ENCODE measurements at regions not wholly inside any gene's neighbourhood (a gene's known extent, or its start where the extent isn't known, plus 50 kb on each side); places are given as distances from the start of the nearest gene placed in this dataset.

GRCh38 chr10:20948686-20949327 lies 51.7 kb upstream of the NEBL start:
- H2BK12ac ChIP-seq (ENCODE audit: low read depth, low read length): no peak overlapping the region
- no peak overlapping the region for H3K18ac ChIP-seq (ENCODE audit: extremely low read depth, low read length)
- H4K8ac ChIP-seq (ENCODE audit: extremely low read depth, insufficient read depth, low read length): no peak overlapping the region
- H3K9ac ChIP-seq (replicated peaks in 1 of 4; ENCODE audit: extremely low read depth in 1 of 4, low read depth in 3 of 4, low read length in 3 of 4): no peak overlapping the region
- H3K4me3 ChIP-seq (ENCODE audit: extremely low read depth in 1 of 4, insufficient read depth in 2 of 4, low read depth in 3 of 4, low read length in 4 of 4): no peak overlapping the region
- H2BK15ac ChIP-seq (ENCODE audit: low read length): no peak overlapping the region
- peak overlapping the region; percentile 12; the same call in 1 of the 2 replicates for H2BK5ac ChIP-seq (ENCODE audit: low read depth, low read length)
- peaks cover 0 to 21% (median 6%) of the 10 kb centered on the region in 4 experiments; a peak in 5 of 7 replicates for H3K4me1 ChIP-seq (replicated peaks in 1 of 4; ENCODE audit: control insufficient read depth in 3 of 4, insufficient read depth in 4 of 4, low read length in 3 of 4)
- CTCF ChIA-PET (ENCODE audit: partially characterized antibody): no interaction called here
- no peak overlapping the region for H3K23ac ChIP-seq (ENCODE audit: insufficient read length)
- H4K5ac ChIP-seq (ENCODE audit: insufficient read length, low read depth, low read length): no peak overlapping the region
- no peak overlapping the region for H3K4ac ChIP-seq (replicated peaks; ENCODE audit: insufficient read length, low read depth, low read length)
- H3K4me2 ChIP-seq (ENCODE audit: insufficient read depth in 1 of 2, low read depth in 2 of 2, low read length in 2 of 2): no peak overlapping the region
- no peaks in the 10 kb centered on the region for H3K79me1 ChIP-seq (ENCODE audit: low read depth, low read length)
- H4K20me1 ChIP-seq (replicated peaks in 1 of 2; ENCODE audit: control insufficient read depth in 1 of 2, insufficient read depth in 2 of 2, low read length in 2 of 2): no peaks in the 10 kb centered on the region
- H3K9me3 ChIP-seq (ENCODE audit: insufficient read depth in 2 of 2, low read depth in 1 of 2, low read length in 1 of 2): no peaks in the 10 kb centered on the region
- H3K14ac ChIP-seq (ENCODE audit: insufficient read length): no peak overlapping the region
- POLR2A ChIA-PET (ENCODE audit: partially characterized antibody): no interaction called here
- H3K23me2 ChIP-seq (ENCODE audit: low read depth, low read length): no peaks in the 10 kb centered on the region
- H2AFZ ChIP-seq (ENCODE audit: low read length): no peak overlapping the region
- H4K91ac ChIP-seq (replicated peaks; ENCODE audit: insufficient read length, low read length): no peak overlapping the region
- no peaks in the 10 kb centered on the region for H3K36me3 ChIP-seq (ENCODE audit: control insufficient read depth in 2 of 4, insufficient read depth in 4 of 4, low read length in 3 of 4)
- no peaks in the 10 kb centered on the region for H3K79me2 ChIP-seq (ENCODE audit: control insufficient read depth in 1 of 2, insufficient read depth in 2 of 2, low read length in 2 of 2)
- no peak overlapping the region for H2BK120ac ChIP-seq (replicated peaks; ENCODE audit: low read depth, low read length)
- DNase-seq (ENCODE audit: low read depth in 1 of 2, low spot score in 2 of 2) (no peak), FAIRE-seq (no peak)
- WGBS, 2 experiments (ENCODE audit: extremely low coverage in 1 of 2, insufficient coverage in 1 of 2, insufficient read length in 1 of 2, insufficient replicate concordance in 2 of 2, low coverage in 1 of 2, low lambda C conversion rate in 2 of 2, missing lambda C conversion rate in 1 of 2): 55% methylated on average over 7 of the region's 7 CpGs; no CpG with 5 or more reads in 1 of the 2 experiments
- no peak overlapping the region for H3K27ac ChIP-seq (ENCODE audit: low read depth, low read length)
- no peak overlapping the region for H3K56ac ChIP-seq (replicated peaks; ENCODE audit: insufficient read length, low read depth, low read length)
- H3K27me3 ChIP-seq (replicated peaks in 1 of 4; ENCODE audit: control insufficient read depth in 3 of 4, extremely low read depth in 1 of 4, insufficient read depth in 3 of 4, low read length in 3 of 4): no peaks in the 10 kb centered on the region
- no peak overlapping the region for H2AK5ac ChIP-seq (ENCODE audit: low read depth, low read length)
- H2BK20ac ChIP-seq (ENCODE audit: low read length): no peak overlapping the region
- TF ChIP-seq SP2 (IDR thresholded peaks at IDR 0.05; ENCODE audit: low read length) (no peak), SIRT6 (IDR thresholded peaks at IDR 0.05; ENCODE audit: low read length) (no peak), CREB1 (IDR thresholded peaks at IDR 0.05) (no peak), YY1 (IDR thresholded peaks at IDR 0.05; ENCODE audit: low read depth, low read length) (no peak), RNF2 (IDR thresholded peaks at IDR 0.05; ENCODE audit: borderline replicate concordance, low read depth, low read length, missing control alignments, poor library complexity, severe bottlenecking) (no peak), TCF12 (IDR thresholded peaks at IDR 0.05; ENCODE audit: low read depth, low read length) (no peak), TEAD4 (IDR thresholded peaks at IDR 0.05; ENCODE audit: low read depth, low read length) (no peak), POLR2AphosphoS5 (IDR thresholded peaks at IDR 0.05; ENCODE audit: low read depth, low read length) (no peak), RXRA (IDR thresholded peaks at IDR 0.05; ENCODE audit: insufficient read depth, low read depth, low read length) (no peak), CHD1 (IDR thresholded peaks at IDR 0.05; ENCODE audit: low read depth, low read length) (no peak), CEBPB (IDR thresholded peaks at IDR 0.05; ENCODE audit: low read depth, low read length) (no peak), KDM4A (IDR thresholded peaks at IDR 0.05; ENCODE audit: low read depth, low read length, severe bottlenecking) (no peak)
- TF ChIP-seq, protein P1, sequence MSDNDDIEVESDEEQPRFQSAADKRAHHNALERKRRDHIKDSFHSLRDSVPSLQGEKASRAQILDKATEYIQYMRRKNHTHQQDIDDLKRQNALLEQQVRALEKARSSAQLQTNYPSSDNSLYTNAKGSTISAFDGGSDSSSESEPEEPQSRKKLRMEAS (IDR thresholded peaks at IDR 0.05): no peak
